BE2C (cell line): ENCODE measurements at regions not wholly inside any gene's neighbourhood (a gene's known extent, or its start where the extent isn't known, plus 50 kb on each side); places are given as distances from the start of the nearest gene placed in this dataset.

Source experiments
- DNase-seq: peaks from one replicate; pipeline ENCODE4 v3.0.0-alpha.2; 2020
- H3K27me3 ChIP-seq: fragments of 250-450 bp; sonication (Bioruptor Pico); 2 replicates; pipeline ENCODE4 v1.5.1; 2020; ENCODE audit warnings: mild to moderate bottlenecking
- H3K36me3 ChIP-seq: fragments of 250-450 bp; sonication (Bioruptor Pico); 2 replicates; pipeline ENCODE4 v1.5.1; 2020; ENCODE audit warnings: mild to moderate bottlenecking
- H3K4me1 ChIP-seq: fragments of 250-450 bp; sonication (Bioruptor Pico); 2 replicates; pipeline ENCODE4 v1.5.1; 2020
- H3K4me3 ChIP-seq: 2 replicates; pipeline ENCODE4 v1.5.1; 2011; ENCODE audit warnings: low read depth, low read length
- H3K9me3 ChIP-seq: fragments of 250-450 bp; sonication (Bioruptor Pico); 2 replicates; pipeline ENCODE4 v1.5.1; 2020
- CTCF ChIP-seq: IDR thresholded peaks from 2 replicates; pipeline ENCODE4 v1.5.1; 2012; ENCODE audit warnings: mild to moderate bottlenecking, low read depth, low read length

GRCh38 chr12:28936221-28936620 lies 212.9 kb upstream of the FAR2 start:
- H3K36me3 ChIP-seq, result no peaks in the 10 kb centered on the region
- H3K9me3 ChIP-seq, result no peaks in the 10 kb centered on the region
- no peaks in the 10 kb centered on the region for H3K27me3 ChIP-seq
- H3K4me1 ChIP-seq, result no peaks in the 10 kb centered on the region
- no peak for TF ChIP-seq CTCF
- no peak overlapping the region for H3K4me3 ChIP-seq
- no peak for DNase-seq

GRCh38 chr12:28936711-28937110 lies 212.4 kb upstream of the FAR2 start:
- no peaks in the 10 kb centered on the region for H3K9me3 ChIP-seq
- no peak overlapping the region for H3K4me3 ChIP-seq

GRCh38 chr12:28937196-28937595 lies 211.9 kb upstream of the FAR2 start:
- Histone ChIP-seq H3K27me3 (no peaks in the 10 kb centered on the region), H3K36me3 (no peaks in the 10 kb centered on the region), H3K9me3 (no peaks in the 10 kb centered on the region), H3K4me1 (no peaks in the 10 kb centered on the region), H3K4me3 (no peak overlapping the region)
- no peak for TF ChIP-seq CTCF
- DNase-seq, result no peak

More at GRCh38 chr12:28936711-28937110, 212.4 kb upstream of the FAR2 start:
- DNase-seq, result no peak
- TF ChIP-seq CTCF, result no peak
- H3K36me3 ChIP-seq, result no peaks in the 10 kb centered on the region
- no peaks in the 10 kb centered on the region for H3K4me1 ChIP-seq
- H3K27me3 ChIP-seq, result no peaks in the 10 kb centered on the region

GRCh38 chr12:28938056-28938455 lies 211.0 kb upstream of the FAR2 start:
- Histone ChIP-seq H3K4me3 (no peak overlapping the region), H3K27me3 (no peaks in the 10 kb centered on the region), H3K36me3 (no peaks in the 10 kb centered on the region), H3K9me3 (no peaks in the 10 kb centered on the region), H3K4me1 (no peaks in the 10 kb centered on the region)
- no peak for DNase-seq
- TF ChIP-seq CTCF, result no peak

GRCh38 chr12:28938581-28939235 lies 210.4 kb upstream of the FAR2 start:
- no peak for DNase-seq
- no peaks in the 10 kb centered on the region for H3K36me3 ChIP-seq
- no peaks in the 10 kb centered on the region for H3K4me1 ChIP-seq
- TF ChIP-seq CTCF, result no peak
- H3K4me3 ChIP-seq, result no peak overlapping the region
- no peaks in the 10 kb centered on the region for H3K9me3 ChIP-seq
- H3K27me3 ChIP-seq, result no peaks in the 10 kb centered on the region

- H3K4me1 ChIP-seq, result no peaks in the 10 kb centered on the region
- H3K9me3 ChIP-seq, result no peaks in the 10 kb centered on the region
- no peaks in the 10 kb centered on the region for H3K27me3 ChIP-seq
- DNase-seq, result no peak
- H3K36me3 ChIP-seq, result no peaks in the 10 kb centered on the region
- no peak for TF ChIP-seq CTCF
- H3K4me3 ChIP-seq, result no peak overlapping the region
Observed at GRCh38 chr12:28939427-28939826, 209.7 kb upstream of the FAR2 start.
